Stimulated activated naive B cell treated with anti-CD40 and anti-IgM and Interleukin-4, amounts not matched to agents 10 μg/mL and 1 μg/mL and 100 μg/mL, for 72 hours (primary cell): ENCODE measurements at regions not wholly inside any gene's neighbourhood (a gene's known extent, or its start where the extent isn't known, plus 50 kb on each side); places are given as distances from the start of the nearest gene placed in this dataset.

Experiments
- ATAC-seq, 2 donors: fragments of 150-1000 bp; cut with Tn5 transposase; replicated peaks; 2 replicates each; pipeline ENCODE4 v1.10.0; 2021; ENCODE audit warnings: moderate library complexity in 1 of 2
- DNase-seq: peaks from one replicate; pipeline ENCODE4 v3.0.0; 2021
- H3K27ac Mint-ChIP-seq: one replicate; pipeline ENCODE4 v1.8.0; 2022; ENCODE audit warnings: mild to moderate bottlenecking, mixed read lengths
- H3K27me3 Mint-ChIP-seq, 2 donors: one replicate each; pipeline ENCODE4 v1.8.0; 2022; ENCODE audit warnings: mixed read lengths in 2 of 2
- H3K36me3 Mint-ChIP-seq, 2 donors: one replicate each; pipeline ENCODE4 v1.8.0; 2022; ENCODE audit warnings: mixed read lengths in 2 of 2, mild to moderate bottlenecking in 1 of 2
- H3K4me1 Mint-ChIP-seq, 2 donors: one replicate each; pipeline ENCODE4 v1.8.0; 2022; ENCODE audit warnings: mixed read lengths in 2 of 2, mild to moderate bottlenecking in 1 of 2
- H3K4me3 Mint-ChIP-seq, 2 donors: one replicate each; pipeline ENCODE4 v1.8.0; 2022; ENCODE audit warnings: mild to moderate bottlenecking in 2 of 2, mixed read lengths in 2 of 2, moderate library complexity in 1 of 2
- H3K9me3 Mint-ChIP-seq, 2 donors: one replicate each; pipeline ENCODE4 v1.8.0; 2022; ENCODE audit warnings: mixed read lengths in 2 of 2, mild to moderate bottlenecking in 1 of 2

GRCh38 chr2:145650226-145650625 is 1130.3 kb upstream of the ZEB2 start:
- Mint-ChIP-seq H3K27me3 (no peaks in the 10 kb centered on the region), H3K36me3 (no peaks in the 10 kb centered on the region), H3K27ac (no peak overlapping the region), H3K9me3 (peaks cover 7 to 9% of the 10 kb centered on the region in 2 donors), H3K4me3 (no peak overlapping the region), H3K4me1 (peaks cover 3 to 14% of the 10 kb centered on the region in 2 donors)
- no peak for ATAC-seq
- DNase-seq, result no peak

GRCh38 chr2:145649061-145649460 is 1129.1 kb upstream of the ZEB2 start:
- Mint-ChIP-seq H3K27ac (no peak overlapping the region), H3K27me3 (no peaks in the 10 kb centered on the region), H3K9me3 (peaks cover 7 to 10% of the 10 kb centered on the region in 2 donors), H3K4me1 (peaks cover 7 to 26% of the 10 kb centered on the region in 2 donors), H3K4me3 (no peak overlapping the region), H3K36me3 (no peaks in the 10 kb centered on the region)
- ATAC-seq (no peak), DNase-seq (no peak)

DNA sequence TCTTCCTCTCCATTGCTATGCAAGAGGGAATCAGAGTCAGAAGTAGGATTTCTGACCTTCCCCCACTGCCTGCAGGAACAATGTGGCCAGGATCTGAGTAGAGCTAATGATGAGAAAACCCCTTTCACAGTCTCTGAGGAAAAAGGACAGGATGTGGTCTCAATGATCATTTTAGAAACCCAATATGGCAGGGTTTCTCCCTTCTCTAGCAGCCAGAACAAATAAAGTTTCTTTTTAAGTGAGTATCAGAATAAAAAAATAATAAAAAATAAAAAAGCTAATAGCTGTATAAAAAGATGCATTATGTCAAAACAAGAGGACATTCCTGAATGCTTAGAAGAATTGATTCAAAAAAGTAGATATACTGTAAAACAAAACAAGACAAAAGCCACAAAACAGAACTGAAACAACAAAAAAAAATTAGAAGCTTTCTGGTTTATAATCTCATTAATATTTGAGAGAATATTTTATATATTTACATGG is 1124.9 kb upstream of the ZEB2 start:
- Mint-ChIP-seq H3K4me1 (peaks cover 11 to 42% of the 10 kb centered on the region in 2 donors), H3K27ac (no peak overlapping the region), H3K36me3 (no peaks in the 10 kb centered on the region), H3K9me3 (peaks cover under 1 to 2% of the 10 kb centered on the region in 2 donors), H3K4me3 (peak overlapping the region in 1 of 2 donors; percentile 35), H3K27me3 (no peaks in the 10 kb centered on the region)
- DNase-seq (peak; percentile 4), ATAC-seq (peak; percentile 83 to 96)

- Mint-ChIP-seq H3K4me1 (peaks cover 10 to 37% of the 10 kb centered on the region in 2 donors), H3K27ac (no peak overlapping the region), H3K4me3 (no peak overlapping the region), H3K27me3 (no peaks in the 10 kb centered on the region), H3K9me3 (no peaks in the 10 kb centered on the region), H3K36me3 (no peaks in the 10 kb centered on the region)
- ATAC-seq (peak; percentile 68 to 79), DNase-seq (no peak)
These were observed 1118.8 kb upstream of the ZEB2 start for GRCh38 chr2:145638675-145639074.

DNA sequence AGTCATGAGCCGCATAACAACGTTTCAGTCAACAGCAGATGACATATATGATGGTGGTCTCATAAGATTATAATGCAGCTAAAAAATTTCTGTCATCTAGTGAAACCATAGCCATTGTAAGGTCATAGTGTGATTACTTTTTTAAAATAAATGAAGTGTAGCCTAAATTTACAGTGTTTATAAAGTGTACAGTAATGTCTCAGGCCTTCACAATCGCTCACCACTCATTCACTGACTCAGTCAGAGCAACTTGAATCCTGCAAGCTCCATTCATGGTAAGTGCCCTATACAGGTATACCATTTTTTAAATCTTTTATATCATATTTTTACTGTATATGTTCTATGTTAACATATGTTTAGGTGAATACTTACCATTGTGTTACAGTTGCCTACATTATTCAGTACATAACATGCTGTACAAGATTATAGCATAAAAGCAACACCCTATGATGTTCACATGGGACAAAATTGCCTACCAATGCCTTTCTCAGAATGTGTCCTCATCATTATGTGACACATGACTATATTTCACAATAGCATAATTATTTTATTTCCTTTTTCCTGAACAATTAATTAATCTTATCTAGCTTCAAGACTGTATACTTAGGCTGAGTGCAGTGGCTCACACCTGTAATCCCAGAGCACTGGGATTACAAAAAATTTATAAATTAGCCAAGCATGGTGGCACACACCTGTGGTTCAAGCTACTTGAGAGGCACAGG is 1115.9 kb upstream of the ZEB2 start:
- ATAC-seq (no peak), DNase-seq (no peak)
- Mint-ChIP-seq H3K4me1 (peaks cover 6 to 27% of the 10 kb centered on the region in 2 donors), H3K36me3 (no peaks in the 10 kb centered on the region), H3K27me3 (no peaks in the 10 kb centered on the region), H3K4me3 (no peak overlapping the region), H3K27ac (no peak overlapping the region), H3K9me3 (no peaks in the 10 kb centered on the region)

DNA sequence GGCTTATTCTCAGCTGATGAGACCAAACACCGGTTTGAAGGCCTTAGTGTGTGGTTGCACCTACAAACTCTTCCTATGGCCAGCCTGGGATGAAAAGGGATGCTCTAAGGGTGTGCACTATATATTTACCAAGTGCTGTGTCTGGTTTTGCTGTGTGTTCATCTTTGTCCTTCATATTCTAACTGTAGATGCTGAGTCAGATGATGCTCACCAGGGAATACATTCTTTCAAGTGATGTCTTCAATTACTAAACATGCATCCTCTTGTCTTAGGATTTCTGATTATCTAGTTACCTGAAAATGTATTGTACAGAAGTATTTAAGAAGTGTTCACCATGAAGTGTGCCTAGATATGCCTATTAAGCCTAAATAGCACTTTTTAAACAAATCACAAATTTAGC is 1111.6 kb upstream of the ZEB2 start:
- no peaks in the 10 kb centered on the region for H3K27me3 Mint-ChIP-seq
- no peak for DNase-seq
- no peaks in the 10 kb centered on the region for H3K36me3 Mint-ChIP-seq

DNA sequence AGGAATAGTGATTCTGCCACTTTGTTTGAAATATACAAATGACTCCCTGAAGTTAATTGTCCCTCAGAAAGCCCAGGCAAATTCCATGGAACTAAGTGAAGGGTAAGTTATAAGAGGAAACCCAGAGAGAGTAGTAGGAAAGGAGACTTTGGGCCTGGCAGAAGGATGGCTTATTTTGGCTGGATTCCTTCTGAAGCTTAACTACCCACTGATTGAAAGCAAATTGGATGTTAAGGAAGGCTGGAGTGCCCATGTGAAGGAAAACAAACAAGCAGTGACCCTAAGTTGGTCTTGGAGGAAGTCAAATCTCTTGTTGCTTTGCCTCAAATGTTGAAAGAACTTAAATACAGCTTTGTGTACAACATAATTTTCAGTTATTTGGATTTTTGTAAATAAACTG is 1106.4 kb upstream of the ZEB2 start:
- no peak for ATAC-seq
- no peaks in the 10 kb centered on the region for H3K36me3 Mint-ChIP-seq
- no peak overlapping the region for H3K27ac Mint-ChIP-seq
- no peaks in the 10 kb centered on the region for H3K4me1 Mint-ChIP-seq
- H3K27me3 Mint-ChIP-seq, result no peaks in the 10 kb centered on the region
- no peak for DNase-seq
- H3K4me3 Mint-ChIP-seq, result no peak overlapping the region
- H3K9me3 Mint-ChIP-seq, result no peaks in the 10 kb centered on the region

More for the DNA sequence above, 1111.6 kb upstream of the ZEB2 start:
- no peaks in the 10 kb centered on the region for H3K9me3 Mint-ChIP-seq
- ATAC-seq, result no peak
- H3K4me3 Mint-ChIP-seq, result no peak overlapping the region
- H3K27ac Mint-ChIP-seq, result no peak overlapping the region
- peaks cover 0 to 5% of the 10 kb centered on the region in 2 donors for H3K4me1 Mint-ChIP-seq

- H3K27me3 Mint-ChIP-seq, result no peaks in the 10 kb centered on the region
- no peak for DNase-seq
These were observed 1105.2 kb upstream of the ZEB2 start for GRCh38 chr2:145625111-145625510.

GRCh38 chr2:145623136-145623535 is 1103.2 kb upstream of the ZEB2 start:
- no peaks in the 10 kb centered on the region for H3K36me3 Mint-ChIP-seq
- no peaks in the 10 kb centered on the region for H3K4me1 Mint-ChIP-seq
- H3K27me3 Mint-ChIP-seq, result no peaks in the 10 kb centered on the region
- no peak for DNase-seq
- no peak for ATAC-seq
- no peak overlapping the region for H3K4me3 Mint-ChIP-seq
- H3K9me3 Mint-ChIP-seq, result no peaks in the 10 kb centered on the region
- no peak overlapping the region for H3K27ac Mint-ChIP-seq

More at GRCh38 chr2:145625111-145625510, 1105.2 kb upstream of the ZEB2 start:
- H3K36me3 Mint-ChIP-seq, result no peaks in the 10 kb centered on the region
- no peak for ATAC-seq
- no peak overlapping the region for H3K27ac Mint-ChIP-seq
- H3K4me1 Mint-ChIP-seq, result no peaks in the 10 kb centered on the region
- H3K9me3 Mint-ChIP-seq, result no peaks in the 10 kb centered on the region
- no peak overlapping the region for H3K4me3 Mint-ChIP-seq

DNA sequence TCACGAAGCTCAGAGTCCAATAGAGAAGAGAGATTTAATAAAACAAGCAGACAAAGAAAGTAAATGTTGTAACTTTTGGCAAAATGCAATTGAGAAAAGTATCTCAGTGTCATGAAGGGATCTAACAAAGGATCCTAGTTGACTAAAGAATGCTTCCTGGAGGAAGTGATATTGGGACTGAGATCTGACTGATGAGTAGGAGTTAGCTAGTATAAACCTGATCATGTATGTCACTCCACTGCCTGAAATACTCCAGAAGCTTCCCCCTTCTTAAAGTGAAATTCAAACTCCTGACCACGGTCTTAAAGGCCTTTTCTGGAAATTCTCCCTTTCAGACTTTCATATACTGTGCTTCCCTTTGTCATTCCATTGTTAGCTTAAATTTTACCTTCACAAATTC is 1102.4 kb upstream of the ZEB2 start:
- Mint-ChIP-seq H3K36me3 (no peaks in the 10 kb centered on the region), H3K9me3 (no peaks in the 10 kb centered on the region), H3K27me3 (no peaks in the 10 kb centered on the region), H3K4me3 (no peak overlapping the region), H3K4me1 (no peaks in the 10 kb centered on the region), H3K27ac (no peak overlapping the region)
- DNase-seq (no peak), ATAC-seq (no peak)

DNA sequence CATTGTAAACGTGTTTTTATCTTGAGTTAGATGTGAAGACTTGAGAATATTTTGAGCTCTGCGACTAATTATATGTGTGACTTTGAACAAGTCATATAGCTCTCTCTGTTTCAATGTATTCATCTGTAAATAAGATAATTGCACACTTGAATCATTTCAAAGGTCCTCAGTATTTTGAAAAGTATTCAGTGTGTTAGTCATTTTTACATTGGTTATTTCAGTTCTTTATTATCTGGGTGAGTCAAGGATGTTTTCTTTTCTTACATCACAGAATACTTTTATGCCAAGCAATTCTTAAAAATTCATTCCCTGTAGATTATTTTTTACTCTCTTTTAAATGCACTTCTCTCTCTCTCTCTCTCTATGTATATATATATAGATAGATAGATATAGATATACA is 1098.0 kb upstream of the ZEB2 start:
- Mint-ChIP-seq H3K27me3 (no peaks in the 10 kb centered on the region), H3K4me3 (no peak overlapping the region), H3K9me3 (no peaks in the 10 kb centered on the region), H3K36me3 (no peaks in the 10 kb centered on the region), H3K27ac (no peak overlapping the region), H3K4me1 (peaks cover 0 to 5% of the 10 kb centered on the region in 2 donors)
- ATAC-seq (no peak), DNase-seq (no peak)

DNA sequence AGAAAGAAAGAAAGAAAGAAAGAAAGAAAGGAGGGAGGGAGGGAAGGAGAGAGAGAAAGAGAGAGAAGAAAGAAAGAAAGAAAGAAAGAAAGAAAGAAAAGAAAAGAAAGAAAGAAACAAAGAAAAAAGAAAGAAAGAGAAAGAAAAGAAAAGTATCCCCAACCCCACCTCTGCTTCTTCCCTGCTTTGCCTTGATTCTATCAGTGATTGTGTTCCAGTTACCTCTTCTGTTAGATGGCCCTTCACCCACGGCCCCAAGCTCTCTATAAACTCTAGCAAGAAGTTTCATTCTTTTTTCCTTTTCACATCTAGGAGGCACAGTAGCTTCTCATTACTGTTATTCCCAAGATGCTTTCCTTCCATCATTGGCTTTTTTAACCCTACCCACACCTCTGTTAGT is 1097.5 kb upstream of the ZEB2 start:
- no peak overlapping the region for H3K4me3 Mint-ChIP-seq
- DNase-seq, result no peak
- H3K27ac Mint-ChIP-seq, result no peak overlapping the region
- H3K36me3 Mint-ChIP-seq, result no peaks in the 10 kb centered on the region
- H3K4me1 Mint-ChIP-seq, result peaks cover 0 to 5% of the 10 kb centered on the region in 2 donors
- H3K27me3 Mint-ChIP-seq, result no peaks in the 10 kb centered on the region
- no peaks in the 10 kb centered on the region for H3K9me3 Mint-ChIP-seq
- ATAC-seq, result no peak

DNA sequence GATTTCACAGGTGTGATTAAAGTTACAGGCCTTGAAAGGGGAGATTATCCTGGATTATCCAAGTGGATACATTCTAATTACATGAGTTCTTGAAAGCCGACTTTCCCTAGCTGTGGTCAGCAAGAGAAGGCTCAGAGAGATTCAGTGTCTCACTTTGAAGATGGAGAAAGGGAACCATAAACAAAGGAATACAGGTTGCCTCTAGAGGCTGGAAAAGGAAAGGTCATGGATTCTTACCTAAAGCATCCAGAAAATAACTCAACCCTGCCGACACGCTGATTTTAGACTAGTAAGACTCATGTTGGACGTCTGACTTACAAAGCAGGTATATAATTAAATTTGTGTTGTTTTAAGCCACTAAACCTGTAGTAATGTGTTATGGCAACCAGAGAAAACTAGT is 1095.7 kb upstream of the ZEB2 start:
- ATAC-seq (no peak), DNase-seq (no peak)
- no peaks in the 10 kb centered on the region for H3K36me3 Mint-ChIP-seq
- H3K4me3 Mint-ChIP-seq, result no peak overlapping the region
- H3K27me3 Mint-ChIP-seq, result no peaks in the 10 kb centered on the region
- no peaks in the 10 kb centered on the region for H3K9me3 Mint-ChIP-seq
- H3K27ac Mint-ChIP-seq, result no peak overlapping the region
- peaks cover 0 to 5% of the 10 kb centered on the region in 2 donors for H3K4me1 Mint-ChIP-seq

- H3K9me3 Mint-ChIP-seq, result peaks cover 0 to 1% of the 10 kb centered on the region in 2 donors
- H3K27me3 Mint-ChIP-seq, result no peaks in the 10 kb centered on the region
- H3K36me3 Mint-ChIP-seq, result no peaks in the 10 kb centered on the region
These were observed 1090.0 kb upstream of the ZEB2 start for GRCh38 chr2:145609951-145610350.

DNA sequence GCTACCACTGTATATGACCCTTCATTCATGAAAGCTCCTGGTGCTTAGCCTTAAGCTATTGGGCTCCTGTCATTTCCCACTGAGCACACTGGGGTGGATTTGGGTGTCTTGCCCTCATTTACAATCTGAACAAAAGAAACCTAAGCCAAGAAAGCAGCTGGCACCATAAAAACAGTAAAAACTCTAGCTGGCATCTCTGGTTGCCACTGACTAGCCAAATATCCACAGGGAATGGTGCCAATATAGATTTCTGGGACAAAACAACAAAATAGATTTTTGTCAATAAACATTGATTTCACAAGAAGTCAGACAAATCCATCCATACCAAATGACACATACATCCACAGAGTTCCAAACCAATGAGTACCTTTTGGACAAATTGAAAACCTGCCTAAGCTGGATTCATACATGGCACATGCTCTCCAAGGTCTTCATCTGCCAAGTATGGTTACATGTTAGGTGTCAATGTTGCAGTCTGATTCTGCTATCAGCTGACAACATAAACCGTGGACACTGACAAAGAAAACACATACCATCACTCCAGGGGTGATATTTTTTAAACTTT is 1081.5 kb upstream of the ZEB2 start:
- Mint-ChIP-seq H3K27me3 (no peaks in the 10 kb centered on the region), H3K4me1 (peaks cover 10 to 12% of the 10 kb centered on the region in 2 donors), H3K4me3 (no peak overlapping the region), H3K27ac (peak overlapping the region; percentile 6), H3K9me3 (no peaks in the 10 kb centered on the region), H3K36me3 (no peaks in the 10 kb centered on the region)
- DNase-seq, result no peak
- no peak for ATAC-seq

More at GRCh38 chr2:145609951-145610350, 1090.0 kb upstream of the ZEB2 start:
- no peak overlapping the region for H3K27ac Mint-ChIP-seq
- no peak overlapping the region for H3K4me3 Mint-ChIP-seq
- ATAC-seq (no peak), DNase-seq (no peak)
- peaks cover 6 to 10% of the 10 kb centered on the region in 2 donors for H3K4me1 Mint-ChIP-seq
